PFSK-1 (cell line): ENCODE measurements at regions not wholly inside any gene's neighbourhood (a gene's known extent, or its start where the extent isn't known, plus 50 kb on each side); places are given as distances from the start of the nearest gene placed in this dataset.

ENCODE experiments used
- FOXP2 ChIP-seq: optimal IDR thresholded peaks from 2 replicates; pipeline ENCODE3; 2011; ENCODE audit warnings: borderline replicate concordance, control low read depth, inconsistent platforms; ENCODE audit not compliant: insufficient read depth; ENCODE audit errors: extremely low read length, extremely low read depth
- POLR2AphosphoS5 ChIP-seq: IDR thresholded peaks from 2 replicates; pipeline ENCODE4 v1.6.1; 2012; ENCODE audit warnings: low read depth, mild to moderate bottlenecking, control low read depth, low read length, moderate library complexity
- SIN3A ChIP-seq: IDR thresholded peaks from 2 replicates; pipeline ENCODE4 v1.6.1; 2012; ENCODE audit warnings: mild to moderate bottlenecking, low read length, moderate library complexity, borderline replicate concordance; ENCODE audit not compliant: insufficient read depth
- TAF1 ChIP-seq: IDR thresholded peaks from 2 replicates; pipeline ENCODE4 v1.6.1; 2012; ENCODE audit warnings: low read length, control low read depth, borderline replicate concordance; ENCODE audit not compliant: insufficient read depth
- TF ChIP-seq, protein P1 (sequence below), 2 experiments: IDR thresholded peaks; 2 replicates each; pipeline versions ENCODE4 v1.6.1 to v1.8.0; 2011 to 2012; ENCODE audit warnings: low read depth in 2 of 2, low read length in 2 of 2, control low read depth in 1 of 2, inconsistent platforms in 1 of 2, mild to moderate bottlenecking in 1 of 2, moderate library complexity in 1 of 2; ENCODE audit not compliant: insufficient read depth in 1 of 2

DNA sequence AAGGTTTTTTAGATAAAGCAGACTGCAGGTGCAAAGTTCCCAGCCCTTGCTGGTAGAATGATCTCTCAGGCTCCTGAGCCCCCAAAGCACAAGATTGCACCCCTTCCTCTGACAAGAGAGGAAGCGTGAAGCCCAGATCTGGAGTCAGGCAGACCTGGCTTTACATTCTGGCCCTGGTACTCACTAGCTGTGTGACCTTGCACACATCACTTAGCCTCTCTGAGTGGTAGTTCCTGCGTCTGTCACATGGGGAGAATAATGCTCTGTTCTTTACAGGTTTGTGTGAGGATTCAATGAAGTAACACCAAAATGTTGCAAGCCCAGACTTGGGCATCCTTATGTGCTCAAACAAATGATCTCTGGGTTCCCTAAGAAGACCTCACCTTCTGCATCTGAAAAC lies 141.5 kb downstream of the SMAD6 start:
- TF ChIP-seq, protein P1, sequence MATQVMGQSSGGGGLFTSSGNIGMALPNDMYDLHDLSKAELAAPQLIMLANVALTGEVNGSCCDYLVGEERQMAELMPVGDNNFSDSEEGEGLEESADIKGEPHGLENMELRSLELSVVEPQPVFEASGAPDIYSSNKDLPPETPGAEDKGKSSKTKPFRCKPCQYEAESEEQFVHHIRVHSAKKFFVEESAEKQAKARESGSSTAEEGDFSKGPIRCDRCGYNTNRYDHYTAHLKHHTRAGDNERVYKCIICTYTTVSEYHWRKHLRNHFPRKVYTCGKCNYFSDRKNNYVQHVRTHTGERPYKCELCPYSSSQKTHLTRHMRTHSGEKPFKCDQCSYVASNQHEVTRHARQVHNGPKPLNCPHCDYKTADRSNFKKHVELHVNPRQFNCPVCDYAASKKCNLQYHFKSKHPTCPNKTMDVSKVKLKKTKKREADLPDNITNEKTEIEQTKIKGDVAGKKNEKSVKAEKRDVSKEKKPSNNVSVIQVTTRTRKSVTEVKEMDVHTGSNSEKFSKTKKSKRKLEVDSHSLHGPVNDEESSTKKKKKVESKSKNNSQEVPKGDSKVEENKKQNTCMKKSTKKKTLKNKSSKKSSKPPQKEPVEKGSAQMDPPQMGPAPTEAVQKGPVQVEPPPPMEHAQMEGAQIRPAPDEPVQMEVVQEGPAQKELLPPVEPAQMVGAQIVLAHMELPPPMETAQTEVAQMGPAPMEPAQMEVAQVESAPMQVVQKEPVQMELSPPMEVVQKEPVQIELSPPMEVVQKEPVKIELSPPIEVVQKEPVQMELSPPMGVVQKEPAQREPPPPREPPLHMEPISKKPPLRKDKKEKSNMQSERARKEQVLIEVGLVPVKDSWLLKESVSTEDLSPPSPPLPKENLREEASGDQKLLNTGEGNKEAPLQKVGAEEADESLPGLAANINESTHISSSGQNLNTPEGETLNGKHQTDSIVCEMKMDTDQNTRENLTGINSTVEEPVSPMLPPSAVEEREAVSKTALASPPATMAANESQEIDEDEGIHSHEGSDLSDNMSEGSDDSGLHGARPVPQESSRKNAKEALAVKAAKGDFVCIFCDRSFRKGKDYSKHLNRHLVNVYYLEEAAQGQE (IDR thresholded peaks at IDR 0.05; ENCODE audit: insufficient read depth in 1 of 2, low read depth in 2 of 2, low read length in 2 of 2), result no peak

DNA sequence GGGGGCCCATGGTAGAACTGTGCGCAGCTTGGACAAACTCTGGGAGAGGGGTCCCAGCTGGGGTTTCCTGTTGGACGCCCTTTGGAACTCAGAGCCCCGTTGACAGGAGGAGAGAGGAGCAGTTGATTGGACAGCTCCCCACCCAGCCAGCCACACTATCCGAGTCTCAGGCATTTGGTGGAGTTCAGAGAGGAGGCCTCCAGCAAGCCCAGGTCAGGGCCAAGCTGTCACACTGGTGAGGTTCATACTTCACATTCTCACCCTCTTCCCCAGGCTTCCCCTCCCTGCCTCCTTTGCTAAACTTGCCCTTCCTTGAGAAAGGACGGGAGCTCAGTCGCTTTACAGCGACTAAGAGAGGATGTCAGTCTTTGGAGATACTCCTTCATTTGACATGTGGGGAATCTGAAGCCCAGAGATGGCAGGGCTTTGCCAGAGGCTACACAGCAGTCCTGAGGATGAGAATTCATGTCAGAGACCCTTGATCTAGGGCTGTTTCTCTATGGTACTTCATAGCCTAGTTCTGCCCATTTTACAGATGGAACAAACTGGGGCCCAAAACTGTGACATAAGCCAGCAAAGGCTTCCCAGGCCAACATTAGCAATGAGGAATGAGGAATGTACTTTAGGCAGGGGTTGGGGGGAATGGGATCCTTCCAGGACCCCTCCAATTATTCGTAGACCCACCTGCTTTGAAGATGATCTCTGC lies 142.2 kb downstream of the SMAD6 start:
- no peak for TF ChIP-seq POLR2AphosphoS5
- TF ChIP-seq, protein P1 (IDR thresholded peaks at IDR 0.05; ENCODE audit: insufficient read depth in 1 of 2, low read depth in 2 of 2, low read length in 2 of 2), result peak in 1 of 2 experiments; percentile 75; a peak in 2 of 4 replicates

DNA sequence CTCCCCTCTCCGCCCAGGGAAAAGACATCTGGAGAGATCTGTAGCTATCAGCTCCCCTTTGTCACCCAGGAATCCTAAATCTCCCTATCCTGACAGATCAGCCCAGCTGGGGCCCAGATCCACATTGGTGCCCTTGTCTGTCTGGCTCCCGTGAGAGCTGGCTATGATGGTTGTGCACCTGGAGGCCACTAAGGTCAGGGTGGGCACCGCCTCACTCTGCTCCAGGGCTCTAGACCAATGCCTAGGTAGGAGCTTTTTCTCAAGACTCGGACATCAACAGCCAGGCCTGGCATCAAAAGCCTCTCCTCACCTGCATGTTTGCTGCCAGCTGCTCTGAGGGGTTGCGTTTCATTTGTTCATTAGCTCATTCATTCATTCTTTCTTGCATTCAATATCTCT lies 142.7 kb downstream of the SMAD6 start:
- TF ChIP-seq POLR2AphosphoS5, result no peak
- TF ChIP-seq, protein P1 (IDR thresholded peaks at IDR 0.05; ENCODE audit: insufficient read depth in 1 of 2, low read depth in 2 of 2, low read length in 2 of 2), result no peak
- no peak for TF ChIP-seq FOXP2
- TF ChIP-seq SIN3A, result no peak
- no peak for TF ChIP-seq TAF1

DNA sequence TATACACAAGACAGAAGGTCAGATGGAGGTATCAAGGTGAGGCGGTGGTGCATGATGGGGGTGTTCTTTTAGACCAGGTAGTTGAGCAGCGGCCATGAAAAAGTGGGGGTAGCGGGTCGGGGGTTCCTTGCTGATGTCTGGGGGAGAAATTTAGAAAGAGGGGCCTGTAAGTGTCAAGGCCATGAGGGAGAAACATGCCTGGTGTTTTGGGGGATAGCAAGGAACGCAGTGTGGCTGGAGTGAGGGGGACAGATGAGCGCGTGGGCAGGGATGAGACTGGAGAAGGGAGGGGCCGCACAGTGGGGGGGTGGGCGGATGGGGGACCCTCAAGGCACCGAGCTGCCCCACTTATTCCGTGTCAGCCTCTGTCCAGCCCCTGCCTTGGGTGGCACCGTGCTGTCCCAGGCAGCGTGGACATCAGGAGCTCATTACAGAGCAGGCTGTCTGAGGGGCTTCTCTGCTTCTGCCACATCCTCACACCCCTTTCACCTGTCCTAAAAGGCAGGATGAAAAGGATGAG lies 143.3 kb downstream of the SMAD6 start:
- TF ChIP-seq TAF1 (no peak), FOXP2 (no peak), SIN3A (no peak), POLR2AphosphoS5 (no peak)
- TF ChIP-seq, protein P1 (IDR thresholded peaks at IDR 0.05; ENCODE audit: insufficient read depth in 1 of 2, low read depth in 2 of 2, low read length in 2 of 2), result no peak

DNA sequence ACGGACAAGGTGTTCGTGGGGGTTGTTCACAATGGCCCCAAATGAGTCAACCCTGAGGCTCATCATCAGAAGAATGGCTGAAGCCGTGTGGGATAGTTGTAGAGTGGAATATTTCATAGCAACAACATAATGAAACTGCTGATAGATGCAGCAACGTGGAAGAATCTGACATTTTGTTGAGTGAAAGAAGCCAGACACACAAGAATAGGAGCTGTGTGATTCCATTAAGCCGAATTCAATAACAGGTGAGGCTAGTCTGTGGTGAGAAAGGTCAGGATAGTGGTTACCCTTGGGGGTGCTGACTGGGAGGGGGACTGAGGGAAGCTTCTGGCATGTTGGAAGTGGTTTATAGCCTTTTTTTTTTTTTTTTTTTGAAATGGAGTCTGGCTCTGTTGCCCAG lies 144.0 kb downstream of the SMAD6 start:
- TF ChIP-seq, protein P1 (IDR thresholded peaks at IDR 0.05; ENCODE audit: insufficient read depth in 1 of 2, low read depth in 2 of 2, low read length in 2 of 2), result no peak
- TF ChIP-seq SIN3A (no peak), POLR2AphosphoS5 (no peak), TAF1 (no peak), FOXP2 (no peak)
